RCC 7860 (cell line): ENCODE measurements at regions not wholly inside any gene's neighbourhood (a gene's known extent, or its start where the extent isn't known, plus 50 kb on each side); places are given as distances from the start of the nearest gene placed in this dataset.
A peak's percentile ranks its signal among the peaks of the same experiment; 100 is the strongest.
"Not testable (repeated sequence)": the region's sequence is repeated elsewhere in the genome, so short reads cannot be mapped to it uniquely, and the experiment has no call there.

Experiments used
- DNase-seq: peaks from one replicate; pipeline ENCODE4 v3.0.0-alpha.2; 2015; ENCODE audit warnings: low spot score
- FAIRE-seq: peaks from 2 replicates; lab custom pipeline; 2012; peaks lifted over from hg19 to GRCh38; lab: Jason Lieb, UNC

DNA sequence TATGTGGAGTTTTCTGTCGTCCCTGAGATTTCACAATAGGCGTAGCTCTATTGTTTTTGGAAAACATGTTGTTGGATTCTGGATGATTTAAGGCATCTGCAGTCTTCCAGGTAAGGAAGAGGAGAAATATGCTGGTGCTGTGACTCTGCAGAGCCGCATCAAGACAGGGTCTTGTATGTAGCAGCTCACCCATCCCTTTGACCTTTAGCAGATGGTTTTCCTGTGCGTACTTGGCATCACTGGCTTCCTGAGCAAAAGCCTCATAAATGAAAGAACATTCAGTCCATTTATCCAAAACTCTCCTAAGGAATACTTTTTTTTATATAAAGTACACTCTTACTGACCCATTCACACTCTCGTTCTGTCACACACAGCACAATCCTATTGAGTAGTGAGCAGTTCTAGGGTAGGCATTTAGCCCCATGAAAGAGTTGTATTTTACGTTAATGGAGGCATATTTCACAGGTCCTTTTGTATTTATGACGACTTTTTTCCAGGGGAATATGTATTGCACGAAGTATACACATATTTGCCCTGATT, 443.9 kb downstream of the STK39 start:
- FAIRE-seq, result no peak

GRCh38 chr2:167794554-167795255, 452.7 kb downstream of the STK39 start:
- FAIRE-seq, result no peak
- DNase-seq, result no peak

More for the DNA sequence above, 443.9 kb downstream of the STK39 start:
- DNase-seq, result no peak

DNA sequence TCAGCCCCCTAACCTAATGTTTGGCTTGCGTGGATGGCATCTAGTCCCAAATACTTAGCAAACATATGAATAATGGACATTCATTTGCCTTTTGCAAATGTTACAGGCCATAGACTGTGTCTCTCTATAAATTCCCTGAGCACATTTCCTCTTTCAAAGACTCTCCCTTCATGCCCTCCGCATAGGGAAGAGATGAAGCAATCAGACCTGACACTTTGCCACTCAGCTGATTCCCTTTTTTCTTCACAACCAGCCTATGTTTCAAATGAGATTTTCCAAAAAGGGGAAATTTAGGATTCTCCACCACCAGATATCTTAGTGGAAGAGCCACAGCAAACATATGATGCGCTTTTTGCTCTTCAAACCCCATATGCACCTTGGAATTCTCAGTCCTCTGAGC, 453.7 kb downstream of the STK39 start:
- no peak for FAIRE-seq
- DNase-seq, result no peak

GRCh38 chr2:167792126-167792525, 455.3 kb downstream of the STK39 start:
- DNase-seq (no peak), FAIRE-seq (no peak)

DNA sequence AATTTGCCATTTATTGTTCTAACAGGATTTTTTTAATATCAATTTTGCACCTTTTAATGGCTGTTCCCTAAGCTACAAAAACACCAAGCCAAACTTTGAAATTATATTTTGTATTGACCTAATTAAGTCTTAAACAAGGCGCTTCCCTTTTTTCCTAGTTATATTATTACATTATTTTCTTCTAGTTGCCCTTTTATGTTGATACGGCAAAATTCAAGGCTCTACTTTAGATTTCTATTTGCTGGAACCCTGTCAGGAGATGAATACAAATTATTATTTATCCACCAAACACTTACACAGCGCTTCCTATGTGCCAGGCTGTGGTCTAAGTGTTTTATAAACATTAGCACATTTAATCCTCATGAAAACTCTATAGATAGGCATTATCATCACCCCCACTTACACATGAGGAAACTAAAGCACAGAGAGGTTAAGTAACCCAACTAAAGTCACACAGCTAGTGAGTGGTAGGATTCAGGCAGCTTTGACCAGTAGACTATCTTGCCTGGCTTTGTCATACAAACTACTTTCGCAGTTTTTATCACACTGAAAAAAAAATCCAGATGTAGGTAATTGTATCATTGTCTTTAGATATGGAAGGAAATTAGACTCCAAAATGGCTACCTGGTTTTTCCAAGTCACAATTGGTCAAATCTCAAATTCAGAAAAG, 456.5 kb downstream of the STK39 start:
- DNase-seq (no peak), FAIRE-seq (no peak)

DNA sequence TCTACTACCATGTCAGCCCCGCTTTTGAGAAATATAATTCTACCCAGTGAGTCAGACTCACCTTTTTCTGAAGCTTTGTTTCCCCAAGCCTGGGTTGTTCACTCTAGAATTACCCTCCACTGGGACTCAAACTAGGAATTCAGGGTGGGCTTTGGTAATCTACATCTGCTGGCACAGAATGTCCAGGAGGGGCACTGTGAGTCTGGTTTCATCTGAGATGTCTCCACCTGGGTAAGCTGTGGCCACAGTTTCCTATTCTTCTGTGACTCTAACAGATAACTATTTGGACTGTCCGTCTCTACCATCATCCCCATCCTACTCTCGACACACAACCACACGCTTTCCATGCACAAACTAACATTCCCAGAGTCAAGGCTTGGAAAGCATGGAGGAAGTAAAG, 457.2 kb downstream of the STK39 start:
- FAIRE-seq (no peak), DNase-seq (no peak)

DNA sequence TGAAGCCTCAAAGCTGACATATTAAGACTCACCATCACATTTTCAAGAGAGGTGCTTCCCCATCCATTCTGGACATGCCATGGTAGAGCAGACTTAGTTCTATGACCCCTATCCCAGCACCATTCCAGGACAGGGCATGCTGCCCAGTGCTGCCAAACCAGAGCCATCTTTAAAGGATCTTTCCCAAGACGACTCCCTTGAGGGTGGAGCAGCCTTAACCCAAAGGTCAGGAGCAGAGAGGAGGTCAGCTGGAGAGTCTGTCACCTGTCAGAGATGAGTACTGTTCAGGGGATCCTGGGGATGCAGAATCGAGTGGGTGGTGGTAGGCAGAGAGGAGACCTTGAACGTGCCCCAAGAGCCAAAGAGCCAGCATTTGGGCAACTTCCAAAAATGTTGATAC, 459.8 kb downstream of the STK39 start:
- FAIRE-seq (no peak), DNase-seq (no peak)

DNA sequence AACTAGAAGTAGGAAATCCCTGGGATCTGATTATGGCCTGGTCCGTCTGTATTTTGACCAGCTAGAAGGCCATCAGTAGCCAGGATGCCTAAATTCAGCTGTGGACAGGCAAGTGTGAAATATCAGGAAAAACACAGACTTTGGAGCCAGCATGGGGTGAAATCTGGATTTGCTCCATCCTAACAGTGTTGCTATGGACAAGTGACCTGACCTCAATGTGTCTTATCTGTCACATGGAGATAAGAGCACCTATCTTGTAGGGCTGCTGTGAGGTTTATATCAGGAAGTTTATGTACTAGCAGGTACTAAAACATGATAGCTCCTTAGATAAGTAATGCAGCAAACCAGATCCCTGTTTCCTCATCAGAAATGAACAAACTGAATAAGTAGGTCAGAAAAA, 460.4 kb downstream of the STK39 start:
- FAIRE-seq (no peak), DNase-seq (no peak)

GRCh38 chr2:167785606-167786216, 461.7 kb downstream of the STK39 start:
- FAIRE-seq, result peak; percentile 91
- DNase-seq, result peak; percentile 75

- DNase-seq (no peak), FAIRE-seq (no peak)
These were observed 463.3 kb downstream of the STK39 start for GRCh38 chr2:167784084-167784425.

DNA sequence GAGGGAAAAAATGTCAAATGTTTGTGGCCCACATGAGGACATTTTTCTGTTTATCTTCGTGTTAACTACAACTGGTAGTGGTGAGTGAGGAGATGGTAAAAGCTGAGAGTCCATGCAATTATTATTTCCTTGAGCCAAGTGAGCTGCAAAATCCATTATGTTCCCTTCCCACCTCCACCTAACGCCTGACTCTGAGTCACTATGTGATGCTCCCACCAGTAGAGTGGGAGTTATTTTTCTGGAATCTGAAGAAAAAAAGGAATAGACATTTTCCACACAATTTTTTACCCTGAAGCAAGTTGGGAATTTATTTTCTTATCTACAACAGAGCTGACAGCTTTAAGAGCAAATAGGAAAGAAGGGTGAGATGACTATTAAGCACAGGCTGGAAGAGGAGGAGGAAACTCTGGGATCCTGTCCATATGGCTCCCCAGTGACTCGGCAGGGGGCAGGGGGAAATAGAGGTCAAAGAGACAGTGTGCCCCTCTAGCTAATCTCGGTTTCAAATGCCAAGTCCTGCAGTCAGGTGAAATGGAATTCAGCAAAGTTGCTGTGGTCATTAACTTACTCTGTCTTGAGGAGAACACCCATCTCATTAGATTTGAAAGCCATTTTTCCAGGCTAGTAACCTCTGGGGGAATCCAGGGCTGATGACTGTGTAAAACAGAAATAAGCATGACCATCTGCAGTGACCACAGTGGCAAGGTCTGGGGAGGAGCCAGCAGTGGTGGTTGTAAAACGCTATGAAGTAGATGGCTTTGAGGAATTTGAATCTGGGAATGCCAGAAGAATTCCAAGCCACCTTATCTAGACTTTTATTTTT, 463.9 kb downstream of the STK39 start:
- FAIRE-seq, result peak; percentile 98
- peak; percentile 96 for DNase-seq

DNA sequence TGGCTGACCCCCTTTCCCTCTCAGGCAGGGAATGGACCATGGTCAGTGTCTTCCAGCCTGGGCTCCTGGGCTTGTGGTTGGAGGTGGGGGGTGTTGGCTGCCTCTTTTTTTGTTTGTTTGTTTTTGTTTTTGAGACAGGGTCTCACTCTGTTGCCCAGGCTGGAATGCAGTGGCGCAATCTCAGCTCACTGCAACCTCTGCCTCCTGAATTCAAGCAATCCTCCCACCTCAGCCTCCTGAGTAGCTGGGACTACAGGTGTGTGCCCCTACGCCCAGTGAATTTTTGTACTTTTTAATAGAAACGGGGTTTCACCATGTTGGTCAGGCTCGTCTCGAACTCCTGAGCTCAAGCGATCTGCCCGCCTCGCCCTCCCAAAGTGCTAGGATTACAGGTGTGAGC, 465.8 kb downstream of the STK39 start:
- FAIRE-seq, result not testable (repeated sequence)

GRCh38 chr2:167776359-167776758, 471.0 kb downstream of the STK39 start:
- DNase-seq, result no peak
- FAIRE-seq, result no peak

More for the DNA sequence above, 465.8 kb downstream of the STK39 start:
- DNase-seq, result not testable (repeated sequence)

GRCh38 chr2:167771628-167772027, 475.8 kb downstream of the STK39 start:
- no peak for FAIRE-seq
- no peak for DNase-seq

DNA sequence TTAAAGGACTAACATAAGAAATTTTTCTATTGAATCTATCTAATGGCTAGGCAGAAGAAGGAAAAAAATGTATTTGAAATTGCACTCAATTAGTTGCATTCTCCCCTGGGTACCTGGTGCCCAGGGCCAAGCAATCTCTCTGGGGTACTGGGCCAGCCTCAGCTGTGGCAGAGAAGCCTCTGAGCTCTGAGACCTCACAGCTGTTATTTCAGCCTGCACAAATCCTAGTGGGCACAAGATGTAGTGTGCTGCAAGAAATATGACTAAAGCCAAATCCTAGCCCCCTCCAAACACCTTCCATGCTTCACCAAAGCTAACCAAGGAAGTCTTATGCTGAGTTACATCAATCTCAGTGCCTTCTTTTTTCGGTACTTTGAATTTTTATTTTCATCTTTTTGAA, 478.4 kb downstream of the STK39 start:
- DNase-seq (no peak), FAIRE-seq (no peak)

DNA sequence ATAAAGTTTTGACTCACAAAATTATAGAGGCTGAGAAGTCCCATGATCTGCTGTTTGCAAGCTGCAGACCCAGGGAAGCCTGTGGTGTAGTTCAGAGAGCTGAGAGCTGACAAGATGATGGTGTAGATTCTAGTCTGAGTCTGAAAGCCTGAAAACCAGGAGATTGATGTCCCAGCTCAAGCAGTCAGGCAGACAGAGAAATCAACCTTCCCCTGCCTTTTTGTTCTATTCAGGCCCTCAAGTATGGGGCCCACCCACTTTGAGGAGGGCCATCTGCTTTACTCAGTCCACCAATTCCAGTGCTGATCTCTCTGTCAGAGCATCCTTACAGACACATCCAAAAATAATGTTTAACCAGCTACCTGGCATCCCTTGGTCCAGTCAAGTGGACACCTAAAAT, 479.6 kb downstream of the STK39 start:
- DNase-seq, result no peak
- FAIRE-seq, result no peak

- DNase-seq, result no peak
- FAIRE-seq, result no peak
These were observed 482.5 kb downstream of the STK39 start for GRCh38 chr2:167764772-167765341.

GRCh38 chr2:167761465-167762136, 485.8 kb downstream of the STK39 start:
- FAIRE-seq (no peak), DNase-seq (no peak)

- DNase-seq (no peak), FAIRE-seq (no peak)
These were observed 487.9 kb downstream of the STK39 start for GRCh38 chr2:167759531-167759930.

DNA sequence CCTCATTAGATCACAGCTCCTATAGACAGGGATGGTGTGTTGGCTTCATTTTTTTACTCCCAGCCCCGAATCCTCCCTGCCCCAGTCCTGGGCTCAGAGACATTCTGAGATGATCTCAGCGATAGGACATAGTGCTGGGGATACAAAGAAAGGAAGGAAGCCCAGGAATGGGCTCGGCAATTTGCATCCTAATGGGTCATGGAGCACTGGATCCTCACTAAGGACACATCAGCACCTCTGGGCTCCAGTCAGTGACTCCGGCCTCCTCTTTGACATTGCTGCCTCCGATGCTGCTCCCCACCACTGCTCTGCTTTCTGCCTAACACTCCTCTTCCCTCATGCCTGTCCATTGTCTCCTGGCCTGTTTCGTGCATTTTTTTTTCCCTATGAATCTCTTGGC, 489.1 kb downstream of the STK39 start:
- DNase-seq, result no peak
- no peak for FAIRE-seq
